ENCODE measurements at regions not wholly inside any gene's neighbourhood (a gene's known extent, or its start where the extent isn't known, plus 50 kb on each side); places are given as distances from the start of the nearest gene placed in this dataset.
A peak's percentile ranks its signal among the peaks of the same experiment; 100 is the strongest.

GRCh38 chr2:193349642-193350041 lies 1154.9 kb upstream of the TMEFF2 start (continued):
- no peak for TF ChIP-seq ZNF512 (CRISPR knock-in tag; IDR thresholded peaks at IDR 0.05; ENCODE audit: borderline replicate concordance)

GRCh38 chr2:193348055-193348454 lies 1153.3 kb upstream of the TMEFF2 start:
- Mint-ChIP-seq H3K4me1 (peaks cover 24% of the 10 kb centered on the region), H3K36me3 (no peaks in the 10 kb centered on the region; the same call in 1 of the 2 replicates), H3K4me3 (peak overlapping the region; percentile 57), H3K27me3 (ENCODE audit: low read depth) (no peaks in the 10 kb centered on the region), H3K9me3 (peaks cover 5% of the 10 kb centered on the region), H3K27ac (peak overlapping the region; percentile 91)
- DNase-seq (ENCODE audit: low spot score) (no peak), ATAC-seq (peak; percentile 30)
- CTCF ChIA-PET = no interaction called here
- TF ChIP-seq MXD4 (CRISPR knock-in tag; IDR thresholded peaks at IDR 0.05; ENCODE audit: borderline replicate concordance) (no peak), TEAD4 (CRISPR knock-in tag; IDR thresholded peaks at IDR 0.05) (no peak), ATF1 (CRISPR knock-in tag; IDR thresholded peaks at IDR 0.05) (no peak), E2F4 (CRISPR knock-in tag; IDR thresholded peaks at IDR 0.05; ENCODE audit: borderline replicate concordance, low read depth) (no peak), CTCF (IDR thresholded peaks at IDR 0.05) (no peak), FOXK1 (CRISPR knock-in tag; IDR thresholded peaks at IDR 0.05) (no peak), ATF2 (CRISPR knock-in tag; IDR thresholded peaks at IDR 0.05; ENCODE audit: borderline replicate concordance, low read depth) (no peak), USF2 (CRISPR knock-in tag; IDR thresholded peaks at IDR 0.05) (no peak), ZNF671 (CRISPR knock-in tag; IDR thresholded peaks at IDR 0.05) (no peak), FOXP4 (CRISPR knock-in tag; IDR thresholded peaks at IDR 0.05) (no peak), FOXJ3 (CRISPR knock-in tag; IDR thresholded peaks at IDR 0.05; ENCODE audit: borderline replicate concordance) (no peak), FOXP1 (CRISPR knock-in tag; IDR thresholded peaks at IDR 0.05; ENCODE audit: borderline replicate concordance) (no peak), ZNF317 (CRISPR knock-in tag; IDR thresholded peaks at IDR 0.05; ENCODE audit: borderline replicate concordance, low read depth) (no peak), JAZF1 (CRISPR knock-in tag; IDR thresholded peaks at IDR 0.05) (no peak), PRDM15 (CRISPR knock-in tag; IDR thresholded peaks at IDR 0.05) (no peak), OVOL2 (CRISPR knock-in tag; IDR thresholded peaks at IDR 0.05; ENCODE audit: borderline replicate concordance) (no peak), ZNF532 (CRISPR knock-in tag; IDR thresholded peaks at IDR 0.05; ENCODE audit: borderline replicate concordance) (no peak)
- POLR2A ChIA-PET = interaction anchor here (0.6 kb wide), 1 partner anchor 1589 kb away, joined by 3 read pairs; no protein-coding TSS in a partner anchor

Data from WTC11 (cell line).